Medulla oblongata (tissue), 1 donor: ENCODE measurements at regions not wholly inside any gene's neighbourhood (a gene's known extent, or its start where the extent isn't known, plus 50 kb on each side); places are given as distances from the start of the nearest gene placed in this dataset.

Source experiments
- DNase-seq: peaks from one replicate; pipeline ENCODE4 v3.0.0-alpha.2; 2015; ENCODE audit errors: extremely low spot score

GRCh38 chr13:109440320-109440719, 346.1 kb downstream of the IRS2 start:
- DNase-seq = no peak

- DNase-seq = no peak
These were observed 346.6 kb downstream of the IRS2 start for GRCh38 chr13:109439813-109440212.

GRCh38 chr13:109436841-109437240, 349.5 kb downstream of the IRS2 start:
- DNase-seq = no peak

GRCh38 chr13:109436055-109436622, 350.2 kb downstream of the IRS2 start:
- DNase-seq = no peak

- DNase-seq = no peak
These were observed 355.2 kb downstream of the IRS2 start for GRCh38 chr13:109431217-109431616.

- no peak for DNase-seq
These were observed 358.2 kb downstream of the IRS2 start for GRCh38 chr13:109428146-109428545.

- DNase-seq = no peak
These were observed 358.7 kb downstream of the IRS2 start for GRCh38 chr13:109427695-109428094.

- DNase-seq = no peak
These were observed 359.2 kb downstream of the IRS2 start for GRCh38 chr13:109427148-109427547.

GRCh38 chr13:109426690-109426990, 359.7 kb downstream of the IRS2 start:
- no peak for DNase-seq

- DNase-seq = no peak
These were observed 360.3 kb downstream of the IRS2 start for GRCh38 chr13:109425821-109426689.

GRCh38 chr13:109422161-109422560, 364.2 kb downstream of the IRS2 start:
- DNase-seq = peak; percentile 45

GRCh38 chr13:109419896-109420295, 366.5 kb downstream of the IRS2 start:
- DNase-seq = no peak

- no peak for DNase-seq
These were observed 368.3 kb downstream of the IRS2 start for GRCh38 chr13:109418111-109418510.

GRCh38 chr13:109416001-109416400, 370.4 kb downstream of the IRS2 start:
- DNase-seq = no peak

GRCh38 chr13:109415057-109415456, 371.3 kb downstream of the IRS2 start:
- DNase-seq = no peak

GRCh38 chr13:109412283-109412901, 374.0 kb downstream of the IRS2 start:
- DNase-seq = peak; percentile 74

GRCh38 chr13:109410868-109411267, 375.5 kb downstream of the IRS2 start:
- no peak for DNase-seq

GRCh38 chr13:109408591-109409382, 377.6 kb downstream of the IRS2 start:
- DNase-seq = no peak

GRCh38 chr13:109406376-109406992, 379.9 kb downstream of the IRS2 start:
- DNase-seq = no peak

GRCh38 chr13:109403012-109403421, 383.4 kb downstream of the IRS2 start:
- DNase-seq = no peak

GRCh38 chr13:109401891-109402290, 384.5 kb downstream of the IRS2 start:
- DNase-seq = no peak

- DNase-seq = no peak
These were observed 385.1 kb downstream of the IRS2 start for GRCh38 chr13:109401307-109401706.
